Calu3 (cell line): ENCODE measurements at regions not wholly inside any gene's neighbourhood (a gene's known extent, or its start where the extent isn't known, plus 50 kb on each side); places are given as distances from the start of the nearest gene placed in this dataset.

Experiments
- BruUV-seq: library from RNA; stranded (reverse); fragments of 400-500 nt; replicated peaks from 2 replicates; lab custom pipeline; 2021; lab: Mats Ljungman, UMichigan
- CTCF ChIA-PET: fragments of 300-600 bp; sonication (Branson Sonifier 250); formaldehyde crosslinking; loops from one replicate; lab custom pipeline; 2022; ENCODE audit warnings: antibody characterized with exemption; lab: Charles Lee
- DNase-seq: peaks from one replicate; pipeline ENCODE4 v3.0.0; 2022
- H3K27ac Mint-ChIP-seq: one replicate; pipeline ENCODE4 v1.8.0; 2022; ENCODE audit warnings: mixed read lengths; ENCODE audit not compliant: unreplicated experiment
- H3K27me3 Mint-ChIP-seq: one replicate; pipeline ENCODE4 v1.8.0; 2022; ENCODE audit warnings: mixed read lengths; ENCODE audit not compliant: unreplicated experiment
- H3K36me3 Mint-ChIP-seq: one replicate; pipeline ENCODE4 v1.8.0; 2022; ENCODE audit warnings: mild to moderate bottlenecking, moderate library complexity, mixed read lengths; ENCODE audit not compliant: insufficient read depth, unreplicated experiment
- H3K4me1 Mint-ChIP-seq: one replicate; pipeline ENCODE4 v1.8.0; 2022; ENCODE audit warnings: mild to moderate bottlenecking, low read depth, mixed read lengths; ENCODE audit not compliant: unreplicated experiment
- H3K4me3 Mint-ChIP-seq: one replicate; pipeline ENCODE4 v1.8.0; 2022; ENCODE audit warnings: mild to moderate bottlenecking, low read depth, moderate library complexity, mixed read lengths; ENCODE audit not compliant: unreplicated experiment
- H3K9me3 Mint-ChIP-seq: one replicate; pipeline ENCODE4 v1.8.0; 2022; ENCODE audit warnings: low read depth, mixed read lengths; ENCODE audit not compliant: unreplicated experiment
- CTCF ChIP-seq: fragments of 200-600 bp; IDR thresholded peaks from one replicate; pipeline ENCODE4 v1.8.0; 2022; ENCODE audit warnings: antibody characterized with exemption; ENCODE audit not compliant: unreplicated experiment
- intact Hi-C: fragments of 100-400 bp; cut with micrococcal nuclease; formaldehyde crosslinking; loops from one replicate; pipeline ENCODE4 v1.10.0; 2022; ENCODE audit not compliant: unreplicated experiment

- H3K4me3 Mint-ChIP-seq, result no peak overlapping the region
- H3K4me1 Mint-ChIP-seq, result no peaks in the 10 kb centered on the region
- no peaks in the 10 kb centered on the region for H3K36me3 Mint-ChIP-seq
- TF ChIP-seq CTCF, result no peak
- BruUV-seq, result no TSS peak
- no peak overlapping the region for H3K27ac Mint-ChIP-seq
- no peaks in the 10 kb centered on the region for H3K27me3 Mint-ChIP-seq
- intact Hi-C loops, result no loop called here
- DNase-seq, result no peak
- H3K9me3 Mint-ChIP-seq, result peaks cover 5% of the 10 kb centered on the region
- CTCF ChIA-PET, result no interaction called here
Observed at GRCh38 chr10:56063642-56064041, 297.4 kb downstream of the ZWINT start.

GRCh38 chr10:56057860-56058259, 303.2 kb downstream of the ZWINT start:
- H3K9me3 Mint-ChIP-seq, result peaks cover 5% of the 10 kb centered on the region
- no peaks in the 10 kb centered on the region for H3K27me3 Mint-ChIP-seq
- BruUV-seq, result no TSS peak
- H3K4me3 Mint-ChIP-seq, result no peak overlapping the region
- no peak for TF ChIP-seq CTCF
- no peak overlapping the region for H3K27ac Mint-ChIP-seq
- CTCF ChIA-PET, result no interaction called here
- DNase-seq, result no peak
- H3K36me3 Mint-ChIP-seq, result no peaks in the 10 kb centered on the region
- intact Hi-C loops, result no loop called here
- H3K4me1 Mint-ChIP-seq, result no peaks in the 10 kb centered on the region

GRCh38 chr10:56035489-56035888, 325.6 kb downstream of the ZWINT start:
- intact Hi-C loops, result no loop called here
- BruUV-seq, result no TSS peak
- DNase-seq, result no peak
- Mint-ChIP-seq H3K27me3 (no peaks in the 10 kb centered on the region), H3K36me3 (no peaks in the 10 kb centered on the region), H3K9me3 (peaks cover 5% of the 10 kb centered on the region), H3K4me3 (no peak overlapping the region), H3K4me1 (no peaks in the 10 kb centered on the region), H3K27ac (no peak overlapping the region)
- CTCF ChIA-PET, result no interaction called here
- TF ChIP-seq CTCF, result no peak

- BruUV-seq, result no TSS peak
- CTCF ChIA-PET, result interaction anchor here (1.0 kb wide), 1 partner anchor 12 kb away, joined by 3 read pairs; no protein-coding TSS in a partner anchor
- intact Hi-C loops, result no loop called here
Observed at GRCh38 chr10:56028298-56029132, 332.5 kb downstream of the ZWINT start.

More at GRCh38 chr10:56028298-56029132, 332.5 kb downstream of the ZWINT start:
- TF ChIP-seq CTCF, result no peak
- no peak overlapping the region for H3K4me3 Mint-ChIP-seq
- no peaks in the 10 kb centered on the region for H3K27me3 Mint-ChIP-seq
- no peak for DNase-seq
- no peaks in the 10 kb centered on the region for H3K9me3 Mint-ChIP-seq
- no peaks in the 10 kb centered on the region for H3K36me3 Mint-ChIP-seq
- no peak overlapping the region for H3K27ac Mint-ChIP-seq
- H3K4me1 Mint-ChIP-seq, result no peaks in the 10 kb centered on the region
